ENCODE measurements at regions not wholly inside any gene's neighbourhood (a gene's known extent, or its start where the extent isn't known, plus 50 kb on each side); places are given as distances from the start of the nearest gene placed in this dataset.

- TF ChIP-seq CTCF (IDR thresholded peaks at IDR 0.05 in 8 of 11, conservative IDR thresholded peaks at IDR 0.05 in 3 of 11), result no peak
- no peak for TF ChIP-seq POLR2A (IDR thresholded peaks at IDR 0.05)
Measured at GRCh38 chr13:54945973-54946372, 1917.4 kb downstream of the OLFM4 start.

Data from spleen (tissue), 7 donors.